Upper lobe of left lung (tissue), 4 donors: ENCODE measurements at regions not wholly inside any gene's neighbourhood (a gene's known extent, or its start where the extent isn't known, plus 50 kb on each side); places are given as distances from the start of the nearest gene placed in this dataset.

Experiments
- CTCF ChIP-seq, 6 experiments: fragments of 450-650 bp in 4 of 6; fragments of 200-600 bp in 2 of 6; sonication (generic) in 2 of 6; IDR thresholded peaks; one replicate each; pipeline ENCODE4 v1.5.1; 2016 to 2019; ENCODE audit warnings: antibody characterized with exemption in 6 of 6
- EP300 ChIP-seq, 4 donors: sonication (generic); formaldehyde crosslinking; IDR thresholded peaks; one replicate each; pipeline ENCODE4 v1.5.1; 2017; ENCODE audit warnings: antibody characterized with exemption in 4 of 4, control low read depth in 2 of 4
- POLR2A ChIP-seq, 4 donors: fragments of 450-650 bp; IDR thresholded peaks; one replicate each; pipeline ENCODE4 v1.5.1; 2016 to 2017; ENCODE audit warnings: antibody characterized with exemption in 4 of 4, mild to moderate bottlenecking in 2 of 4
- POLR2AphosphoS5 ChIP-seq, 2 donors: sonication (generic); formaldehyde crosslinking; IDR thresholded peaks; one replicate each; pipeline ENCODE4 v1.5.1; 2017; ENCODE audit warnings: antibody characterized with exemption in 2 of 2

GRCh38 chrX:107548775-107549174, 79.5 kb upstream of the PRPS1 start:
- TF ChIP-seq CTCF (IDR thresholded peaks at IDR 0.05): no peak
- no peak for TF ChIP-seq POLR2A (IDR thresholded peaks at IDR 0.05)
- TF ChIP-seq POLR2AphosphoS5 (IDR thresholded peaks at IDR 0.05): no peak
- no peak for TF ChIP-seq EP300 (IDR thresholded peaks at IDR 0.05)
